Nephron progenitor cell (in vitro differentiated cells): ENCODE measurements at regions not wholly inside any gene's neighbourhood (a gene's known extent, or its start where the extent isn't known, plus 50 kb on each side); places are given as distances from the start of the nearest gene placed in this dataset.

Source experiments
- DNase-seq: peaks from one replicate; pipeline ENCODE4 v3.0.0; 2021
- H3K27ac Mint-ChIP-seq: 2 replicates; pipeline ENCODE4 v1.8.0; 2021; ENCODE audit warnings: mild to moderate bottlenecking, moderate library complexity, mixed read lengths
- H3K27me3 Mint-ChIP-seq: 2 replicates; pipeline ENCODE4 v1.8.0; 2021; ENCODE audit warnings: mild to moderate bottlenecking, low read depth, mixed read lengths; ENCODE audit not compliant: poor library complexity
- H3K36me3 Mint-ChIP-seq: 2 replicates; pipeline ENCODE4 v1.8.0; 2021; ENCODE audit warnings: low read depth, mixed read lengths
- H3K4me1 Mint-ChIP-seq: 2 replicates; pipeline ENCODE4 v1.8.0; 2021; ENCODE audit warnings: mixed read lengths
- H3K4me3 Mint-ChIP-seq: 2 replicates; pipeline ENCODE4 v1.8.0; 2021; ENCODE audit warnings: mild to moderate bottlenecking, moderate library complexity, mixed read lengths
- H3K9me3 Mint-ChIP-seq: 2 replicates; pipeline ENCODE4 v1.8.0; 2021; ENCODE audit warnings: mild to moderate bottlenecking, moderate library complexity, mixed read lengths
- TF ChIP-seq, protein P1 (sequence below): fragments of 200-600 bp; sonication (generic); IDR thresholded peaks from 2 replicates; pipeline ENCODE4 v1.5.0; 2021; ENCODE audit warnings: antibody characterized with exemption

- DNase-seq: no peak
- no peak overlapping the region for H3K27ac Mint-ChIP-seq
- peaks cover 3% of the 10 kb centered on the region for H3K27me3 Mint-ChIP-seq
- TF ChIP-seq, protein P1, sequence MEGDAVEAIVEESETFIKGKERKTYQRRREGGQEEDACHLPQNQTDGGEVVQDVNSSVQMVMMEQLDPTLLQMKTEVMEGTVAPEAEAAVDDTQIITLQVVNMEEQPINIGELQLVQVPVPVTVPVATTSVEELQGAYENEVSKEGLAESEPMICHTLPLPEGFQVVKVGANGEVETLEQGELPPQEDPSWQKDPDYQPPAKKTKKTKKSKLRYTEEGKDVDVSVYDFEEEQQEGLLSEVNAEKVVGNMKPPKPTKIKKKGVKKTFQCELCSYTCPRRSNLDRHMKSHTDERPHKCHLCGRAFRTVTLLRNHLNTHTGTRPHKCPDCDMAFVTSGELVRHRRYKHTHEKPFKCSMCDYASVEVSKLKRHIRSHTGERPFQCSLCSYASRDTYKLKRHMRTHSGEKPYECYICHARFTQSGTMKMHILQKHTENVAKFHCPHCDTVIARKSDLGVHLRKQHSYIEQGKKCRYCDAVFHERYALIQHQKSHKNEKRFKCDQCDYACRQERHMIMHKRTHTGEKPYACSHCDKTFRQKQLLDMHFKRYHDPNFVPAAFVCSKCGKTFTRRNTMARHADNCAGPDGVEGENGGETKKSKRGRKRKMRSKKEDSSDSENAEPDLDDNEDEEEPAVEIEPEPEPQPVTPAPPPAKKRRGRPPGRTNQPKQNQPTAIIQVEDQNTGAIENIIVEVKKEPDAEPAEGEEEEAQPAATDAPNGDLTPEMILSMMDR: no peak
- H3K36me3 Mint-ChIP-seq: no peaks in the 10 kb centered on the region
- peaks cover 16% of the 10 kb centered on the region for H3K9me3 Mint-ChIP-seq
- H3K4me3 Mint-ChIP-seq: no peak overlapping the region
- no peaks in the 10 kb centered on the region for H3K4me1 Mint-ChIP-seq
Observed at GRCh38 chr6:147637620-147638195, 129.2 kb downstream of the SAMD5 start.

- Mint-ChIP-seq H3K4me1 (no peaks in the 10 kb centered on the region), H3K36me3 (no peaks in the 10 kb centered on the region), H3K4me3 (no peak overlapping the region), H3K27ac (no peak overlapping the region), H3K9me3 (peaks cover 9% of the 10 kb centered on the region), H3K27me3 (peaks cover 7% of the 10 kb centered on the region)
- TF ChIP-seq, protein P1: no peak
- no peak for DNase-seq
Observed at GRCh38 chr6:147639279-147639678, 130.8 kb downstream of the SAMD5 start.

- no peaks in the 10 kb centered on the region for H3K36me3 Mint-ChIP-seq
- TF ChIP-seq, protein P1: no peak
- no peaks in the 10 kb centered on the region for H3K4me1 Mint-ChIP-seq
- H3K4me3 Mint-ChIP-seq: no peak overlapping the region
- no peak for DNase-seq
- peaks cover 7% of the 10 kb centered on the region for H3K27me3 Mint-ChIP-seq
- H3K27ac Mint-ChIP-seq: no peak overlapping the region
- H3K9me3 Mint-ChIP-seq: no peaks in the 10 kb centered on the region
Observed at GRCh38 chr6:147640606-147641005, 132.1 kb downstream of the SAMD5 start.

- Mint-ChIP-seq H3K4me1 (no peaks in the 10 kb centered on the region), H3K27ac (no peak overlapping the region), H3K4me3 (no peak overlapping the region), H3K9me3 (no peaks in the 10 kb centered on the region), H3K36me3 (no peaks in the 10 kb centered on the region), H3K27me3 (peaks cover 7% of the 10 kb centered on the region)
- TF ChIP-seq, protein P1: no peak
- no peak for DNase-seq
Observed at GRCh38 chr6:147641511-147641910, 133.0 kb downstream of the SAMD5 start.

GRCh38 chr6:147642458-147642857, 134.0 kb downstream of the SAMD5 start:
- no peaks in the 10 kb centered on the region for H3K36me3 Mint-ChIP-seq
- TF ChIP-seq, protein P1: no peak
- H3K4me1 Mint-ChIP-seq: no peaks in the 10 kb centered on the region
- DNase-seq: no peak
- no peaks in the 10 kb centered on the region for H3K9me3 Mint-ChIP-seq
- no peak overlapping the region for H3K27ac Mint-ChIP-seq
- peaks cover 10% of the 10 kb centered on the region for H3K27me3 Mint-ChIP-seq
- H3K4me3 Mint-ChIP-seq: no peak overlapping the region
